ENCODE measurements at regions not wholly inside any gene's neighbourhood (a gene's known extent, or its start where the extent isn't known, plus 50 kb on each side); places are given as distances from the start of the nearest gene placed in this dataset.

DNA sequence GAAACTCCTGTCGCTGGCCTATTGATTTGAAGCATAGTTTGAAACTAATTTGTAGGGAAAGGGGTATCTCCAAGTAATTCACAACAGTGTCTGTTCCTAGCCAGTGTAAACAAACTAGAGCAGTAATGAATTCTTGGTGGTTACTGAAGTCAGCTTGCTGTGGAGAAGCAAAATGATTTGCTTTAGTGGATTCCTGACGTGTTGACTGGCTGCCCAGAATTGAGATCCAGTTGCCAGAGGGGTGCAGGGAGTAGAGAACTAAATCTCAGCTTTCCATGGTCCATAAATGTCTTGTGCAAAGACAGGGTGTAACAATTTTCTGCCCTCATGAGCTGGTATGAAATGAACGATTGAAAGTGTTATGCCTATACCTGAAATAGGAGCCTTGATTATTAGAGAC, 382.5 kb upstream of the KIRREL3 start:
- Histone ChIP-seq H3K27ac (ENCODE audit: low read depth in 2 of 2, low read length in 1 of 2) (no peak overlapping the region), H3K36me3 (replicated peaks in 1 of 2; ENCODE audit: control insufficient read depth in 1 of 2, insufficient read depth in 2 of 2, low read length in 1 of 2) (no peaks in the 10 kb centered on the region), H4K20me1 (ENCODE audit: insufficient read depth) (no peaks in the 10 kb centered on the region), H3F3A (replicated peaks; ENCODE audit: insufficient read depth) (no peaks in the 10 kb centered on the region), H2AFZ (ENCODE audit: low read depth) (no peak overlapping the region), H3K79me2 (ENCODE audit: insufficient read depth) (no peaks in the 10 kb centered on the region), H3K9ac (no peak overlapping the region), H3K4me3 (ENCODE audit: low read depth in 2 of 2, low read length in 1 of 2) (no peak overlapping the region), H3K27me3 (ENCODE audit: insufficient read depth) (no peaks in the 10 kb centered on the region), H3K4me1 (ENCODE audit: control insufficient read depth in 1 of 2, insufficient read depth in 2 of 2, low read depth in 1 of 2, low read length in 1 of 2) (peaks cover 0 to 14% of the 10 kb centered on the region in 2 experiments; a peak in 2 of 4 replicates), H3K9me3 (no peaks in the 10 kb centered on the region), H3K4me2 (no peak overlapping the region), H3K9me2 (no peaks in the 10 kb centered on the region)
- no peak for DNase-seq
- WGBS (ENCODE audit: low lambda C conversion rate): 10% methylated on average over 3 of the region's 3 CpGs
- no peak for TF ChIP-seq GABPA (IDR thresholded peaks at IDR 0.05; ENCODE audit: low read depth)
- TF ChIP-seq RFX5 (IDR thresholded peaks at IDR 0.05; ENCODE audit: low read length): no peak
- TF ChIP-seq YY1 (IDR thresholded peaks at IDR 0.05; ENCODE audit: low read depth): no peak
- no peak for TF ChIP-seq TEAD4 (IDR thresholded peaks at IDR 0.05; ENCODE audit: borderline replicate concordance, insufficient read depth)
- TF ChIP-seq RAD21 (IDR thresholded peaks at IDR 0.05; ENCODE audit: low read length): no peak
- no peak for TF ChIP-seq MAX (IDR thresholded peaks at IDR 0.05; ENCODE audit: low read depth)
- TF ChIP-seq MXI1 (IDR thresholded peaks at IDR 0.05; ENCODE audit: low read depth, low read length): no peak
- TF ChIP-seq NFIC (IDR thresholded peaks at IDR 0.05; ENCODE audit: borderline replicate concordance): no peak
- TF ChIP-seq SIN3A (IDR thresholded peaks at IDR 0.05; ENCODE audit: borderline replicate concordance, low read depth, low read length): no peak
- TF ChIP-seq, protein P1, sequence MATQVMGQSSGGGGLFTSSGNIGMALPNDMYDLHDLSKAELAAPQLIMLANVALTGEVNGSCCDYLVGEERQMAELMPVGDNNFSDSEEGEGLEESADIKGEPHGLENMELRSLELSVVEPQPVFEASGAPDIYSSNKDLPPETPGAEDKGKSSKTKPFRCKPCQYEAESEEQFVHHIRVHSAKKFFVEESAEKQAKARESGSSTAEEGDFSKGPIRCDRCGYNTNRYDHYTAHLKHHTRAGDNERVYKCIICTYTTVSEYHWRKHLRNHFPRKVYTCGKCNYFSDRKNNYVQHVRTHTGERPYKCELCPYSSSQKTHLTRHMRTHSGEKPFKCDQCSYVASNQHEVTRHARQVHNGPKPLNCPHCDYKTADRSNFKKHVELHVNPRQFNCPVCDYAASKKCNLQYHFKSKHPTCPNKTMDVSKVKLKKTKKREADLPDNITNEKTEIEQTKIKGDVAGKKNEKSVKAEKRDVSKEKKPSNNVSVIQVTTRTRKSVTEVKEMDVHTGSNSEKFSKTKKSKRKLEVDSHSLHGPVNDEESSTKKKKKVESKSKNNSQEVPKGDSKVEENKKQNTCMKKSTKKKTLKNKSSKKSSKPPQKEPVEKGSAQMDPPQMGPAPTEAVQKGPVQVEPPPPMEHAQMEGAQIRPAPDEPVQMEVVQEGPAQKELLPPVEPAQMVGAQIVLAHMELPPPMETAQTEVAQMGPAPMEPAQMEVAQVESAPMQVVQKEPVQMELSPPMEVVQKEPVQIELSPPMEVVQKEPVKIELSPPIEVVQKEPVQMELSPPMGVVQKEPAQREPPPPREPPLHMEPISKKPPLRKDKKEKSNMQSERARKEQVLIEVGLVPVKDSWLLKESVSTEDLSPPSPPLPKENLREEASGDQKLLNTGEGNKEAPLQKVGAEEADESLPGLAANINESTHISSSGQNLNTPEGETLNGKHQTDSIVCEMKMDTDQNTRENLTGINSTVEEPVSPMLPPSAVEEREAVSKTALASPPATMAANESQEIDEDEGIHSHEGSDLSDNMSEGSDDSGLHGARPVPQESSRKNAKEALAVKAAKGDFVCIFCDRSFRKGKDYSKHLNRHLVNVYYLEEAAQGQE (IDR thresholded peaks at IDR 0.05; ENCODE audit: low read depth, low read length): no peak
- POLR2A ChIA-PET: no interaction called here
- CTCF ChIA-PET: no interaction called here

DNA sequence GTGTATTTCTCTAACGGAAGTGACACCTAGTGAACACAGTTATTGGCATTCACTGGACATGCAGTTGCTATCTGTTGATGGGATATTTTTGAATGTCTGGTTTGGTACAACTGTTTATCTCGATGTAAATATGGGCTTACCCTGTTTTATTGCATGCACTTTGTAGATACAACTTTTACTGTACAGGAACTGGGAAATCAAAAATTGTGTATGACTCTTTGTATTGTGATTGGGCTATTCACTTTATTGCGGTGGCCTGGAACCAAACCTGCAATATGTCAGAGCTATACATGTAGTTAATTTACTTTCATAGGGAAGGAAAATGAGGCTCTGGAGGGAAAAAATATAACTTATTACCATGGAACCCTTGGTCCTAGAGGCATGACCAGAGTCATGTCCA, 380.7 kb upstream of the KIRREL3 start:
- H3K4me3 ChIP-seq (ENCODE audit: low read depth in 2 of 2, low read length in 1 of 2): no peak overlapping the region
- H4K20me1 ChIP-seq (ENCODE audit: insufficient read depth): no peaks in the 10 kb centered on the region
- H3K27me3 ChIP-seq (ENCODE audit: insufficient read depth): no peaks in the 10 kb centered on the region
- peaks cover 0 to 14% of the 10 kb centered on the region in 2 experiments; a peak in 2 of 4 replicates for H3K4me1 ChIP-seq (ENCODE audit: control insufficient read depth in 1 of 2, insufficient read depth in 2 of 2, low read depth in 1 of 2, low read length in 1 of 2)
- H3F3A ChIP-seq (replicated peaks; ENCODE audit: insufficient read depth): no peaks in the 10 kb centered on the region
- ChIA-PET POLR2A (no interaction called here), CTCF (interaction anchor here (1.0 to 1.4 kb wide), 2 partner anchors 36 to 940 kb away, joined by 3 to 4 read pairs; no protein-coding TSS in a partner anchor)
- no peaks in the 10 kb centered on the region for H3K36me3 ChIP-seq (replicated peaks in 1 of 2; ENCODE audit: control insufficient read depth in 1 of 2, insufficient read depth in 2 of 2, low read length in 1 of 2)
- H3K9me2 ChIP-seq: no peaks in the 10 kb centered on the region
- no peak for DNase-seq
- no peak overlapping the region for H3K4me2 ChIP-seq
- H3K9me3 ChIP-seq: no peaks in the 10 kb centered on the region
- H3K27ac ChIP-seq (ENCODE audit: low read depth in 2 of 2, low read length in 1 of 2): no peak overlapping the region
- no peak overlapping the region for H2AFZ ChIP-seq (ENCODE audit: low read depth)
- H3K79me2 ChIP-seq (ENCODE audit: insufficient read depth): no peaks in the 10 kb centered on the region
- H3K9ac ChIP-seq: no peak overlapping the region
- WGBS (ENCODE audit: low lambda C conversion rate): 39% methylated on average over 3 of the region's 3 CpGs
- TF ChIP-seq TCF12 (IDR thresholded peaks at IDR 0.05) (no peak), USF1 (IDR thresholded peaks at IDR 0.05; ENCODE audit: borderline replicate concordance, low read depth) (no peak), TEAD4 (IDR thresholded peaks at IDR 0.05; ENCODE audit: borderline replicate concordance, insufficient read depth) (no peak)

Data from SK-N-SH (cell line).